ENCODE measurements at regions not wholly inside any gene's neighbourhood (a gene's known extent, or its start where the extent isn't known, plus 50 kb on each side); places are given as distances from the start of the nearest gene placed in this dataset.
A peak's percentile ranks its signal among the peaks of the same experiment; 100 is the strongest.

DNA sequence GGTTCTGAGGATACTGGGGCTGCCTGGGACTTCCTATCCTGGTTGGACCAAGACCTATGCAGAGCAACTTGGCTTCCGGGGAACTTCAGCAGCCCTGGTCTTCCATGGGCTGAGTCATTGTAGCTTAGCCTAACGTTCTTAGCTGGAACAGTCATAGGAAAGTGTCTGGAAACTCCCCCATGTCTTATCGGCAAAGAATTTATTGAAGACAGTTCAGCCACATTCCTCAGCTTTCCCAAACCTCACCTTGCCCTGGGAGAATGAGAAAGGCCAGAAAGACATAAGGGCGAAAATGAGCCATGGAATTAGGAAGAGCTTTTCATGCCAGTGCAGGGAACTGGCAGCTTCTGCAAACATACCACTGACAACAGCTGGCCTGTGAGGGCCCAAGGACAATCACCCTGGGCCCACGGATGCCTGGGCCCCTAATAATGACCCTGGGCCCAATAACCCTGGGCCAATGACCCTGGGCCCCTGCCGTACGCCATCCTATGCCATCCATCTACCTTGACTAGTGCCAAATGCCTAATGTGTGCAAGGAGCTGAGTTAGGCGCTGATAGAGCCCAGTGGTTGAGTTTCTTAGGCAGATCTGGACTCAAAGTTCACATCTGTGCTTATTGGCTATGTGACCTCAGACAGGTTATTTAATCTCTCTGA is 114.4 kb upstream of the GADD45A start:
- Histone ChIP-seq H3K4me1 (peaks cover 41% of the 10 kb centered on the region), H3K4me2 (peak overlapping the region; percentile 60), H3K27ac (peak overlapping the region; percentile 68 to 85), H3K9me3 (no peaks in the 10 kb centered on the region), H3K4me3 (no peak overlapping the region)
- ChIA-PET POLR2A (interaction anchor here (0.7 to 7.2 kb wide), 4 partner anchors 53 to 121 kb away, joined by 3 to 93 read pairs (median 3); partner anchors contain the start of gene GADD45A), CTCF (interaction anchor here (1.3 to 5.2 kb wide), 6 partner anchors 9 to 196 kb away, joined by 3 to 39 read pairs (median 6); no protein-coding TSS in a partner anchor)
- 23% methylated on average over 7 of the region's 8 CpGs for WGBS (ENCODE audit: missing lambda C conversion rate)
- FAIRE-seq = no peak
- no peak for TF ChIP-seq FOSL2 (IDR thresholded peaks at IDR 0.05)
- TF ChIP-seq FOSL2 (CRISPR knock-in tag; IDR thresholded peaks at IDR 0.05) = peak; percentile 78
- TF ChIP-seq BHLHE40 (IDR thresholded peaks at IDR 0.05; ENCODE audit: low read depth, low read length) = no peak
- no peak for TF ChIP-seq ATOH8 (CRISPR knock-in tag; IDR thresholded peaks at IDR 0.05; ENCODE audit: low read depth)
- 0 out of 5 replicates have a peak, but pooled peaks of 1 of the 2 experiments have one; percentile 30 for TF ChIP-seq JUN (IDR thresholded peaks at IDR 0.05)
- TF ChIP-seq, protein P1, sequence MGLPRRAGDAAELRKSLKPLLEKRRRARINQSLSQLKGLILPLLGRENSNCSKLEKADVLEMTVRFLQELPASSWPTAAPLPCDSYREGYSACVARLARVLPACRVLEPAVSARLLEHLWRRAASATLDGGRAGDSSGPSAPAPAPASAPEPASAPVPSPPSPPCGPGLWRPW (IDR thresholded peaks at IDR 0.05) = no peak
- TF ChIP-seq GATA3 (IDR thresholded peaks at IDR 0.05; ENCODE audit: borderline replicate concordance) = peak; percentile 67; the same call in 1 of the 2 replicates
- TF ChIP-seq NPAS2 (CRISPR knock-in tag; IDR thresholded peaks at IDR 0.05; ENCODE audit: borderline replicate concordance) = no peak
- TF ChIP-seq CBX2 (IDR thresholded peaks at IDR 0.05; ENCODE audit: borderline replicate concordance, low read depth) = no peak
- no peak for TF ChIP-seq RCOR1 (IDR thresholded peaks at IDR 0.05; ENCODE audit: low read depth, low read length)
- TF ChIP-seq FOXS1 (CRISPR knock-in tag; IDR thresholded peaks at IDR 0.05) = no peak
- peak; percentile 43; the same call in 1 of the 2 replicates for TF ChIP-seq MAX (IDR thresholded peaks at IDR 0.05)
- TF ChIP-seq MAFK (IDR thresholded peaks at IDR 0.05; ENCODE audit: partially characterized antibody) = peak; percentile 31
- peak; percentile 56 to 83 for DNase-seq (ENCODE audit: low read depth in 1 of 2, low spot score in 1 of 2)
- ATAC-seq = peak; percentile 91 to 96

DNA sequence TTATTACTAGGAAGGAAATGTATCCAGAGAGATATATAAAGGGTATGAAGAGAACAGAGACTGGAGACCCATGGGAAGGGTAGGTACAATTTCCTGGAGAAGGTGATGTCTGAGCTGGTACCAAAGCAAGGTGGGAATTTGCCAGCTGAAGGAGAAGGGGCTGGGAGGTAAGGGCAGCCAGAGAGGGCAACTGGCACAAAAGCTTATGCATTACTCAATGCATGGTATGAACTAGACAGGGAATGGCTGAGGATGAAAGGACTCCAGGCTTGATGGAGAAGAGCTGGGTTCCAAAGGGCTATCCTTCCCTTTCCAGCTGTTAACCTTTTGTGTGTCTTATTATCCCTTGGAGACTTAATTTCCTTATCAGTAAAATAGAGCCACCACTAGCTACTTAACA is 113.6 kb upstream of the GADD45A start:
- CTCF ChIA-PET = interaction anchor here (0.7 to 5.2 kb wide), 7 partner anchors 10 to 545 kb away, joined by 3 to 39 read pairs (median 4); no protein-coding TSS in a partner anchor
- TF ChIP-seq EHMT2 (IDR thresholded peaks at IDR 0.05; ENCODE audit: low read depth) (no peak), HOXA7 (CRISPR knock-in tag; IDR thresholded peaks at IDR 0.05) (no peak), CEBPB (IDR thresholded peaks at IDR 0.05) (no peak), KDM1A (IDR thresholded peaks at IDR 0.05; ENCODE audit: low read depth) (no peak), POLR2A (IDR thresholded peaks at IDR 0.05; ENCODE audit: low read length) (no peak), NR3C1 (IDR thresholded peaks at IDR 0.05) (no peak), RAD21 (conservative IDR thresholded peaks at IDR 0.05 in 1 of 2, IDR thresholded peaks at IDR 0.05 in 1 of 2) (no peak), MAFK (IDR thresholded peaks at IDR 0.05; ENCODE audit: partially characterized antibody) (no peak)
- TF ChIP-seq, protein P2, sequence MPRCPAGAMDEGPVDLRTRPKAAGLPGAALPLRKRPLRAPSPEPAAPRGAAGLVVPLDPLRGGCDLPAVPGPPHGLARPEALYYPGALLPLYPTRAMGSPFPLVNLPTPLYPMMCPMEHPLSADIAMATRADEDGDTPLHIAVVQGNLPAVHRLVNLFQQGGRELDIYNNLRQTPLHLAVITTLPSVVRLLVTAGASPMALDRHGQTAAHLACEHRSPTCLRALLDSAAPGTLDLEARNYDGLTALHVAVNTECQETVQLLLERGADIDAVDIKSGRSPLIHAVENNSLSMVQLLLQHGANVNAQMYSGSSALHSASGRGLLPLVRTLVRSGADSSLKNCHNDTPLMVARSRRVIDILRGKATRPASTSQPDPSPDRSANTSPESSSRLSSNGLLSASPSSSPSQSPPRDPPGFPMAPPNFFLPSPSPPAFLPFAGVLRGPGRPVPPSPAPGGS (IDR thresholded peaks at IDR 0.05) = no peak
- TF ChIP-seq, protein P3, sequence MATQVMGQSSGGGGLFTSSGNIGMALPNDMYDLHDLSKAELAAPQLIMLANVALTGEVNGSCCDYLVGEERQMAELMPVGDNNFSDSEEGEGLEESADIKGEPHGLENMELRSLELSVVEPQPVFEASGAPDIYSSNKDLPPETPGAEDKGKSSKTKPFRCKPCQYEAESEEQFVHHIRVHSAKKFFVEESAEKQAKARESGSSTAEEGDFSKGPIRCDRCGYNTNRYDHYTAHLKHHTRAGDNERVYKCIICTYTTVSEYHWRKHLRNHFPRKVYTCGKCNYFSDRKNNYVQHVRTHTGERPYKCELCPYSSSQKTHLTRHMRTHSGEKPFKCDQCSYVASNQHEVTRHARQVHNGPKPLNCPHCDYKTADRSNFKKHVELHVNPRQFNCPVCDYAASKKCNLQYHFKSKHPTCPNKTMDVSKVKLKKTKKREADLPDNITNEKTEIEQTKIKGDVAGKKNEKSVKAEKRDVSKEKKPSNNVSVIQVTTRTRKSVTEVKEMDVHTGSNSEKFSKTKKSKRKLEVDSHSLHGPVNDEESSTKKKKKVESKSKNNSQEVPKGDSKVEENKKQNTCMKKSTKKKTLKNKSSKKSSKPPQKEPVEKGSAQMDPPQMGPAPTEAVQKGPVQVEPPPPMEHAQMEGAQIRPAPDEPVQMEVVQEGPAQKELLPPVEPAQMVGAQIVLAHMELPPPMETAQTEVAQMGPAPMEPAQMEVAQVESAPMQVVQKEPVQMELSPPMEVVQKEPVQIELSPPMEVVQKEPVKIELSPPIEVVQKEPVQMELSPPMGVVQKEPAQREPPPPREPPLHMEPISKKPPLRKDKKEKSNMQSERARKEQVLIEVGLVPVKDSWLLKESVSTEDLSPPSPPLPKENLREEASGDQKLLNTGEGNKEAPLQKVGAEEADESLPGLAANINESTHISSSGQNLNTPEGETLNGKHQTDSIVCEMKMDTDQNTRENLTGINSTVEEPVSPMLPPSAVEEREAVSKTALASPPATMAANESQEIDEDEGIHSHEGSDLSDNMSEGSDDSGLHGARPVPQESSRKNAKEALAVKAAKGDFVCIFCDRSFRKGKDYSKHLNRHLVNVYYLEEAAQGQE (IDR thresholded peaks at IDR 0.05) = no peak
- FAIRE-seq = no peak
- no peak for DNase-seq (ENCODE audit: low read depth in 1 of 2, low spot score in 1 of 2)
- POLR2A ChIA-PET = interaction anchor here (1.0 to 7.2 kb wide), 2 partner anchors 113 to 120 kb away, joined by 3 to 93 read pairs; partner anchors contain the start of gene GADD45A
- no peak overlapping the region for H3K4me3 ChIP-seq
- H3K9me3 ChIP-seq = no peaks in the 10 kb centered on the region
- peak overlapping the region; percentile 68 to 85; a peak in 5 of 6 replicates for H3K27ac ChIP-seq
- peak overlapping the region; percentile 60; the same call in 1 of the 3 replicates for H3K4me2 ChIP-seq
- ATAC-seq = no peak
- H3K4me1 ChIP-seq = peaks cover 44% of the 10 kb centered on the region
